AG04449 (cell line): ENCODE measurements at regions not wholly inside any gene's neighbourhood (a gene's known extent, or its start where the extent isn't known, plus 50 kb on each side); places are given as distances from the start of the nearest gene placed in this dataset.

ENCODE experiments used
- CTCF ChIA-PET: fragments of 350-600 bp; formaldehyde crosslinking; extraction: SDS; loops from one replicate; lab custom pipeline; 2021; ENCODE audit warnings: antibody characterized with exemption; lab: Yijun Ruan, JAX
- POLR2A ChIA-PET: fragments of 400-600, 350-600 bp; formaldehyde crosslinking; extraction: SDS; loops from one replicate; lab custom pipeline; 2020; ENCODE audit warnings: antibody characterized with exemption, inconsistent platforms; lab: Yijun Ruan, JAX
- DNase-seq: peaks from one replicate; pipeline ENCODE4 v3.0.0-alpha.2; 2010; ENCODE audit warnings: low read depth, low spot score
- H3K4me3 ChIP-seq: 2 replicates; pipeline ENCODE4 v1.5.1; 2011; ENCODE audit warnings: low read depth, mild to moderate bottlenecking, control low read depth, low read length
- CTCF ChIP-seq: IDR thresholded peaks from one replicate; pipeline ENCODE4 v1.5.1; 2011; ENCODE audit warnings: mild to moderate bottlenecking, moderate library complexity, low read length, control low read depth, inconsistent platforms; ENCODE audit not compliant: insufficient read depth; ENCODE audit errors: missing control alignments

GRCh38 chr3:16024548-16024947, 149.9 kb upstream of the GALNT15 start:
- H3K4me3 ChIP-seq, result no peak overlapping the region
- no peak for DNase-seq
- no peak for TF ChIP-seq CTCF
- ChIA-PET CTCF (no interaction called here), POLR2A (no interaction called here)

- no peak overlapping the region for H3K4me3 ChIP-seq
- POLR2A ChIA-PET, result no interaction called here
- no peak for TF ChIP-seq CTCF
- CTCF ChIA-PET, result interaction anchor here (1.0 to 1.6 kb wide), 3 partner anchors 9 to 152 kb away, joined by 3 to 5 read pairs (median 3); no protein-coding TSS in a partner anchor
- no peak for DNase-seq
These were observed 147.7 kb upstream of the GALNT15 start for GRCh38 chr3:16026753-16027152.

GRCh38 chr3:16028604-16029003, 145.9 kb upstream of the GALNT15 start:
- POLR2A ChIA-PET, result no interaction called here
- no peak for TF ChIP-seq CTCF
- CTCF ChIA-PET, result interaction anchor here (1.0 to 2.2 kb wide), 4 partner anchors 11 to 23 kb away, joined by 3 to 8 read pairs (median 3); no protein-coding TSS in a partner anchor
- DNase-seq, result peak; percentile 36
- H3K4me3 ChIP-seq, result no peak overlapping the region

GRCh38 chr3:16030342-16030741, 144.1 kb upstream of the GALNT15 start:
- POLR2A ChIA-PET, result no interaction called here
- DNase-seq, result no peak
- H3K4me3 ChIP-seq, result no peak overlapping the region
- TF ChIP-seq CTCF, result no peak
- CTCF ChIA-PET, result interaction anchor here (1.1 to 1.5 kb wide), 4 partner anchors 12 to 221 kb away, joined by 3 to 4 read pairs (median 4); no protein-coding TSS in a partner anchor

GRCh38 chr3:16031434-16031833, 143.0 kb upstream of the GALNT15 start:
- no peak overlapping the region for H3K4me3 ChIP-seq
- TF ChIP-seq CTCF, result no peak
- ChIA-PET CTCF (interaction anchor here (1.4 kb wide), 1 partner anchor 219 kb away, joined by 3 read pairs; no protein-coding TSS in a partner anchor), POLR2A (no interaction called here)
- no peak for DNase-seq

GRCh38 chr3:16033889-16034687, 140.4 kb upstream of the GALNT15 start:
- TF ChIP-seq CTCF, result no peak
- ChIA-PET CTCF (interaction anchor here (0.9 to 2.7 kb wide), 4 partner anchors 14 to 222 kb away, joined by 3 to 10 read pairs (median 7); partner anchors contain the start of gene GALNT15), POLR2A (no interaction called here)
- DNase-seq, result no peak
- H3K4me3 ChIP-seq, result no peak overlapping the region
